ENCODE measurements at regions not wholly inside any gene's neighbourhood (a gene's known extent, or its start where the extent isn't known, plus 50 kb on each side); places are given as distances from the start of the nearest gene placed in this dataset.
"Not testable (repeated sequence)": the region's sequence is repeated elsewhere in the genome, so short reads cannot be mapped to it uniquely, and the experiment has no call there.

- DNase-seq (ENCODE audit: low read depth in 2 of 2) = no peak
Observed at GRCh38 chr7:69276011-69276729, 322.1 kb upstream of the AUTS2 start.

DNA sequence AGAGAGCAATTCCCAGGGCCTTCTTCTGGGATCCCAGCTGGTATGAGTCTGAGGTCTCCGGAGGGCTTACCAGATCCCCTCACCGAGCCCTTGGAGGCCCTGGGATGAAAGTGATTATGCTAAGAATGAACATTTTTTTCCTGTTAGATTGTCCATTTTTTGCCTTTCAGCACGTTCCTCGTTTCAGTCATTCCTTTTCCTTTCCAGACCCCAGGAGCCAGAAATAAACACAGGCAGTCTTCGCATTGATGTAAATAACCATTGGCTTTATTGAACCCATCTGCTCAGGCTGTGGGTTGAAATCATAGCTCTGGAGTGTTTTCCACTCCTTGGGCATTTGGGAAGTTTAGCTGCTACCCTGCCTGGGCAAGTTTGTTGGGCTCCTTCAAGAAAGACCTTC, 320.9 kb upstream of the AUTS2 start:
- DNase-seq (ENCODE audit: low read depth in 2 of 2) = no peak

- no peak for DNase-seq (ENCODE audit: low read depth in 2 of 2)
Observed at GRCh38 chr7:69282946-69283345, 315.3 kb upstream of the AUTS2 start.

DNA sequence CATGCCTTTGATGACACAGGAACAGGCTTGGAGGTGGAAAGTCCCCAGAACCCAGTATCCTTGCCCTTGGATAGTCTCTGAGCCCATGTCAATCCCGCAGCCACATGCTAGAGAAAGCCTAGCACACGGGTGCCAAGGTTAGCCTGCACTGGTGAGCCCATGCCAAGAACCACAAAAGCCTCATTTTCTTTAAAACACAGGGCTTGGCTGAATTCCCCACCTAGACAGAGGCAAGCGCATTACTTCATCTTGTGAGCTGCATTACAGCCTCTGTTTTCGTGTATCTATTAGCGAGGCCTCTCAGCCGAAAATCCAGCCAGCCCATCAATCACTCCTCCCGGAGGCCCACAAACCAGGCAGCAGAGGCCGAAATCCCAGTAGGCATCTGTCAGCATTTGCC, 314.9 kb upstream of the AUTS2 start:
- DNase-seq (ENCODE audit: low read depth in 2 of 2) = no peak

GRCh38 chr7:69285854-69286253, 312.4 kb upstream of the AUTS2 start:
- DNase-seq (ENCODE audit: low read depth in 2 of 2) = no peak

GRCh38 chr7:69295977-69296376, 302.3 kb upstream of the AUTS2 start:
- no peak for DNase-seq (ENCODE audit: low read depth in 2 of 2)

DNA sequence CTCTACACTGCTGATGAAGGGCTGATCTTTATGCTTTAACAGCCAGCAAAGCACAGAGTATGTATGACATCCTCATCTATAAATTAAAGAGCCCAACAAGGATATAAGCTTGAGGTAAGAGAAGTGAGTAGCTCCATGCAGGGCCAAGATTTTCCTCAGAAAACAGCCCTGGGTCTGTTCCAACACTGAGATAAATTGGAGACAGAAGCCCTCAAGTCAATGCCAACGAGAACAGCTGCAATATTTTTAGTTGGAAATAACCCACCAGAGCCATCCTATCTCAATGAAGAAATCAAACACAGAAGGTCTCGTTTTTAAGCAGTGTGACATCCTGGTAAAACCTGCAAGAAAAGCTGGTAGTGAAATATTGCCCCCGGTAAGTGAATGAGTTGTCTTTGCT, 297.0 kb upstream of the AUTS2 start:
- DNase-seq (ENCODE audit: low read depth in 2 of 2) = no peak

GRCh38 chr7:69309601-69310000, 288.7 kb upstream of the AUTS2 start:
- no peak for DNase-seq (ENCODE audit: low read depth in 2 of 2)

GRCh38 chr7:69311489-69311888, 286.8 kb upstream of the AUTS2 start:
- DNase-seq (ENCODE audit: low read depth in 2 of 2) = no peak

DNA sequence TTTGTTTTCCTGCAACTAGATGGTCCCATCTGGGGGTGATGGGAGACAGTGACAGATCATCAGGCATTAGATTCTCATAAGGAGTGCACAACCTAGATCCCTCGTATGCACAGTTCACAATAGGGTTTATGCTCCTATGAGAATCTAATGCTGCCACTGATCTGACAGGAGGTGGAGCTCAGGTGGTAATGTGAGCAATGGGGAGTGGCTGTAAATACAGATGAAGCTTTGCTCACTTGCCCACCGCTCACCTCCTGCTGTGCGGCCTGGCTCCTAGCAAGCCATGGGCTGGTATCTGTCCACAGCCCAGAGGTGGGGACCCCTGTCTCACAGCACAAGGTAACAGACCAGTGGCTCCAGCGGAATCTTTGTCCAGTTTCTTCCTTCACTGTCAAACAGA, 284.4 kb upstream of the AUTS2 start:
- DNase-seq (ENCODE audit: low read depth in 2 of 2) = not testable (repeated sequence)

GRCh38 chr7:69318794-69319193, 279.5 kb upstream of the AUTS2 start:
- no peak for DNase-seq (ENCODE audit: low read depth in 2 of 2)

DNA sequence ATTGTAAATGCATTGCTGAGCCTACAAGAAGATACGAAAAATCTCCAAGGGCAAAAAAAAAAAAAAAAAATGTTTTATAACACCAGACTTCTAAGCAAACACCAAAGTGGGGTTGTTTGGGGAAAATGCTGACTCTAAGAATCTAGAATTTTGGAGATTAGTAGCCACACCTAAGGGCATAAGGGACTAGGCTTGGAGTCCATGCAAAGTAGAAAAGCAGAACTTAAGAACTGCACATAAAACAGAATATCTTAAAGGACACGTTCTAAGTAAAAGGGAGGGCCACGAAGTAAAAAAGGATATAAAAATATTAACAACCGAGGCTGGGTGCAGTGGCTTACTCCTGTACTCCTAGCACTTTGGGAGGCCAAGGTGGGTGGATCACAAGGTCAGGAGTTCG, 269.8 kb upstream of the AUTS2 start:
- DNase-seq (ENCODE audit: low read depth in 2 of 2) = no peak

DNA sequence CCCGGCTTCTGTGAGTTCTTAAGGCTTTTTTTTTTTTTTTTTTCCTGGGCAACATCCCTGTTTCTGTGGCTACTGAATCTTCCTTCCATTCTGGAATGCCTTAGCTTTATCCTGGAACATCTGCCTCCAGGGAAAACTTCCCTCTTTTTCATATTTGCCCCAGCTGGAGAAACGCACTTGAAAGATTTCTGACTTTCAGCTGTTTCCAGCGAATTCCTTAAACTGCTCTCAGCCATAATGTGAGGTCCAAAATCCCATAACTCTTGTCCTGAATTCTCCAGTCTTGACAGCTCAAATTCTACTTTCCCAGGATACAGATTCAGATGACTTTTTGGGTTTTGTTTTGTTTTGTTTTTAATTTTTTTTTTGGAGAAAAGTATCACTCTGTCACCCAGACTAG, 263.6 kb upstream of the AUTS2 start:
- no peak for DNase-seq (ENCODE audit: low read depth in 2 of 2)

DNA sequence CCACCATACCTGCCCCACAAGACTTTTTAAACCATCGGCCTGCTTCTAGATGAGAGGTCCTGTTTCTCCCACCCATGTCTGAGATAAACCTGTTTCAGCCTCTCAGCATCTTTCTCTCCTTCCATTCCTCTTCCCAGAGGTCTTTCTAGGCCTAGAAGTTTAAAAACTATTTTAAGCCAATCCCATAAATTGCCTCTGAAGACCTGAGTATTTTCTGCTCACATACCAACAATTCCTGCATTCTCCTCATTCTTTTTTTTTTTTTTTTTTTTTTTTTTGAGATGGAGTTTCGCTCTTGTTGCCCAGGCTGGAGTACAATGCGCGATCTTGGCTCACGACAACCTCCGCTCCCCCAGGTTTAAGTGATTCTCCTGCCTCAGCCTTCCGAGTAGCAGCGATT, 262.9 kb upstream of the AUTS2 start:
- DNase-seq (ENCODE audit: low read depth in 2 of 2) = no peak

DNA sequence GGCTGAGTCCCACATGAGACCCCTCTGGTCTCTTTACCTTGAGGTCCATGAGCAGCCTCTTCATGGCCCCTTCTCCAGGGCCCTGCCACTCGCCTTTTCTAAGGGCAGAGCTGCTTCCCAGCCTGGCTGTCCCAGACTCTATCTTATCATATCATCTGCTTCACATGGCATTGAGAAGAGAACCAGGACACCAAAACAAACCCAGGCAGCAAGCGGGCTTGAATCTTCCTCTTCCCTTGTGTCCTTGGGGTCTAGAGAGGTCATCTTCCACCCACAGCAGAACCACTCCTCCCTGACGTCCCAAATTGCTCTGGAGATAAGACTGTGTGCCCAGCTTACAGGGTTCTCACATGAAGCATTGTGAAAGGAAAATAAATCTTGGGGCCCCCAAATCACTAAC, 261.3 kb upstream of the AUTS2 start:
- DNase-seq (ENCODE audit: low read depth in 2 of 2) = no peak

DNA sequence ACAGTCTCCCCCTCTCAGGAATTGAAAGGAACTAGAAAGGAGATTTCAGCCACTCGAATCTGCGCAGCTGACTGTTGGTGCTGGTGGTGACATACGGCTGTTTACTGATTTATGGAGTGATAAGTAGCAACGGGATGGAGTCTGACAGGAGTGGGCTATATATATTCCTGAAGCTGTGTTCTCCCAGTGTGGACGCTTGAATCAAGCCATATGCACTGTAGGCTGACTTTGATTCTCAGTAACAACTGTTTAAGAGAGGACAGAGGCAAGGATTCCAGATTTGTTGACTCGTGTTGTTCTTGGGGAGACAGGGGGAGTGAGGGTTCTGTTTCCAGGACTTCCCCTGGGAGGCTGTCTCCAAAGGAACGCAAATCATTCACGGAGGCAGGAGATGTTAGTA, 260.1 kb upstream of the AUTS2 start:
- DNase-seq (ENCODE audit: low read depth in 2 of 2) = no peak

- no peak for DNase-seq (ENCODE audit: low read depth in 2 of 2)
Observed at GRCh38 chr7:69341288-69341687, 257.0 kb upstream of the AUTS2 start.

GRCh38 chr7:69342154-69342884, 256.0 kb upstream of the AUTS2 start:
- no peak for DNase-seq (ENCODE audit: low read depth in 2 of 2)

DNA sequence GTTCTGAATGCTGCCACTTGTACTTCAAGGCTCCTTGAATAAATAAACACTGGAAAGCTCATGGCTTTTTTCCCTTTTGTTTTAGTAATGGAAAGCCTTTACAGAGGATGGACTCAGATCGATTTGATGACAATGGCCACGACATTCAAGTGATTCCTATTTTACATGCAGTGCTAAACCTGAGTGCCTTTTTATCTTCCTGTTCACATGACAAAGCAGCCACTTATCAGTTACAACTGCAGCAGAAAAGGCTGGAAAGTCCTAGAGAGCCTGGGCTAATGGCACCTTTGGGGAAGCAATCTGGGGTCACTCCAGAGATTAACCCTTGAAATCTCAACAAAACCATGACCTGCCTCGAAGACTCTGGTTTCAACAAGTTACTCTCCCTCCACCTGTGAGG, 249.0 kb upstream of the AUTS2 start:
- DNase-seq (ENCODE audit: low read depth in 2 of 2) = no peak

DNA sequence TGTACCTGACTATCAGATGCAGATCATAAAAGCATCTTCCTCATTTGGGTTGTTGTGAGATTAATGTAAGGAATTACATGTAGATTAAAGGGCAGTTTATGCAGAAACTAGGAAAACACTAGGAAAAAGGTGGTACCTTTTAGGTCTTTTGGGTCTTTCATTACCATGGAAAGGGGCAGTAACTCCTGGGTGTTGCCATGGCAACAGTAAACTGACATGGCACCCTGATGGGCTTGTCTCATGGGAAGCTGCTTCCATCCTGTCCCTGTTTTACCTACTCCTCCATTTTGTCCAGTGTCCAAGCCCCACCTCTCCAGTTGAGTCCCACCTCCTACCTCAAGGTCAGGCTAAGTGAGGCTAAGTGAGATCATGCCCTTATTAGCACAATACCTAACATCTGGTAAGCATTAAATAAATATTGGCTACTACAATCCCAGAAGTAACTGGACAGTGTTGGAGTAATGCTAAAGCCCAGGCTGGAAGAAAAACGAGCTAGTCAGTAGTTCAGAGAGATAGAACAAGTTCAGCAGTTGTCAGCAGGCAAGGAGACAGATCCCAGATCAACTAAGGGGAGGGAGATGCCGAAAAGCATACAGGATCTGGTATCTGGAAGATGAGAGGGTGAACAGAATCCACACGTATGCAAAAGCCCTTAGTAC, 240.0 kb upstream of the AUTS2 start:
- no peak for DNase-seq (ENCODE audit: low read depth in 2 of 2)

- DNase-seq (ENCODE audit: low read depth in 2 of 2) = no peak
Observed at GRCh38 chr7:69359003-69359700, 239.1 kb upstream of the AUTS2 start.

GRCh38 chr7:69360913-69361312, 237.4 kb upstream of the AUTS2 start:
- no peak for DNase-seq (ENCODE audit: low read depth in 2 of 2)
